SK-N-SH (cell line): ENCODE measurements at regions not wholly inside any gene's neighbourhood (a gene's known extent, or its start where the extent isn't known, plus 50 kb on each side); places are given as distances from the start of the nearest gene placed in this dataset.

Source experiments
- CTCF ChIP-seq: fragments of 200-600 bp; sonication (generic); IDR thresholded peaks from 2 replicates; pipeline ENCODE4 v1.6.1; 2017; ENCODE audit warnings: antibody characterized with exemption, mild to moderate bottlenecking, moderate library complexity
- TCF12 ChIP-seq: IDR thresholded peaks from 2 replicates; pipeline ENCODE4 v1.4.0; 2012
- YY1 ChIP-seq: IDR thresholded peaks from 2 replicates; pipeline ENCODE4 v1.4.0; 2012; ENCODE audit warnings: low read depth, mild to moderate bottlenecking

GRCh38 chr16:76683051-76683450 is 405.9 kb downstream of the CNTNAP4 start:
- TF ChIP-seq CTCF = no peak
- no peak for TF ChIP-seq TCF12
- no peak for TF ChIP-seq YY1
